A673 (cell line): ENCODE measurements at regions not wholly inside any gene's neighbourhood (a gene's known extent, or its start where the extent isn't known, plus 50 kb on each side); places are given as distances from the start of the nearest gene placed in this dataset.
A peak's percentile ranks its signal among the peaks of the same experiment; 100 is the strongest.

Source experiments
- EZH2 ChIP-seq: fragments of 200-600 bp; sonication (generic); IDR thresholded peaks from 2 replicates; pipeline ENCODE4 v1.6.1; 2017; ENCODE audit warnings: borderline replicate concordance, low read depth, mild to moderate bottlenecking, mixed read lengths, antibody characterized with exemption, low read length; ENCODE audit not compliant: poor library complexity, severe bottlenecking
- TF ChIP-seq, protein P1 (sequence below): fragments of 300-800, 200-600 bp; sonication (generic); conservative IDR thresholded peaks from 2 replicates; pipeline ENCODE4 v1.5.1; 2017; ENCODE audit warnings: low read depth, mild to moderate bottlenecking, antibody characterized with exemption, low read length, moderate library complexity, mixed read lengths

DNA sequence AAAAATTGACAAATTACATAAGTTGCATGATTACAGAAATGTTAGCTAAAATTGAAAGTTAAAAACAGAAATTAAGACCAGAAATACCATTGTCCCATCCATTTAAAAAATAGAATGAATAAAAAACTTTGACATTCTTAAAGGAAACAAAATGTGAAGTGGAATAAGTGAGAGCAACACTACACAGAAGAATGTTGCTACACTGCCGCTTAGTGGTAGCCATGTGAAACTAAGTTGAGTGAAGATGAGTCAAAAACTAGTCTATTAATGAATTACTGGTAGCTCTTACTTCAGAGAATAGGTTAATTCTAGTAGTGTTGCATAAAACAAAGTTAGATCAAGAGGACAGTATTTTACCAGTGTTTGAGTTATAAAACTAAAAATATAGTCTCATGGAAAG is 571.0 kb upstream of the KLHL4 start:
- TF ChIP-seq, protein P1, sequence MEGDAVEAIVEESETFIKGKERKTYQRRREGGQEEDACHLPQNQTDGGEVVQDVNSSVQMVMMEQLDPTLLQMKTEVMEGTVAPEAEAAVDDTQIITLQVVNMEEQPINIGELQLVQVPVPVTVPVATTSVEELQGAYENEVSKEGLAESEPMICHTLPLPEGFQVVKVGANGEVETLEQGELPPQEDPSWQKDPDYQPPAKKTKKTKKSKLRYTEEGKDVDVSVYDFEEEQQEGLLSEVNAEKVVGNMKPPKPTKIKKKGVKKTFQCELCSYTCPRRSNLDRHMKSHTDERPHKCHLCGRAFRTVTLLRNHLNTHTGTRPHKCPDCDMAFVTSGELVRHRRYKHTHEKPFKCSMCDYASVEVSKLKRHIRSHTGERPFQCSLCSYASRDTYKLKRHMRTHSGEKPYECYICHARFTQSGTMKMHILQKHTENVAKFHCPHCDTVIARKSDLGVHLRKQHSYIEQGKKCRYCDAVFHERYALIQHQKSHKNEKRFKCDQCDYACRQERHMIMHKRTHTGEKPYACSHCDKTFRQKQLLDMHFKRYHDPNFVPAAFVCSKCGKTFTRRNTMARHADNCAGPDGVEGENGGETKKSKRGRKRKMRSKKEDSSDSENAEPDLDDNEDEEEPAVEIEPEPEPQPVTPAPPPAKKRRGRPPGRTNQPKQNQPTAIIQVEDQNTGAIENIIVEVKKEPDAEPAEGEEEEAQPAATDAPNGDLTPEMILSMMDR = peak; percentile 71
- TF ChIP-seq EZH2 = no peak
